ENCODE measurements at regions not wholly inside any gene's neighbourhood (a gene's known extent, or its start where the extent isn't known, plus 50 kb on each side); places are given as distances from the start of the nearest gene placed in this dataset.

DNA sequence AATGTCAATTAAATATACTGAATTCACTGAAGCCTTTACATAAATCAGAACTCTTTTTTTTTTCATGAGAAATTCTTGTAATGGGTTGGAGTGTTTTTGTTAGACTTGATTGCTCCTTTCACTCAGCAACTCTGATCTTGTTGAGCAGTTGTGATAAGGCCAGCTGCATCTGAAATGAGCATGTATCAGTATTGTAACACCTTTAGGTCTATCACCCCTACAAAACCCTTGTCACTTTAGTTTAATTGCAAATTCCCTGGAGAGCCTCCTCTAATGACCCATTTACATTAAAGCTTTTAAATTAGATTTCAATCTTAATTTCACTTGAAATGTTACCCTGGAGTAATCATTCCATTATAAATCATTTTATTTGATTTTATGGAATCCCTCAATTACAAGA, 346.8 kb upstream of the TCF4 start (continued):
- no peak for TF ChIP-seq YY1 (IDR thresholded peaks at IDR 0.05; ENCODE audit: low read depth, low read length)
- TF ChIP-seq, protein P1, sequence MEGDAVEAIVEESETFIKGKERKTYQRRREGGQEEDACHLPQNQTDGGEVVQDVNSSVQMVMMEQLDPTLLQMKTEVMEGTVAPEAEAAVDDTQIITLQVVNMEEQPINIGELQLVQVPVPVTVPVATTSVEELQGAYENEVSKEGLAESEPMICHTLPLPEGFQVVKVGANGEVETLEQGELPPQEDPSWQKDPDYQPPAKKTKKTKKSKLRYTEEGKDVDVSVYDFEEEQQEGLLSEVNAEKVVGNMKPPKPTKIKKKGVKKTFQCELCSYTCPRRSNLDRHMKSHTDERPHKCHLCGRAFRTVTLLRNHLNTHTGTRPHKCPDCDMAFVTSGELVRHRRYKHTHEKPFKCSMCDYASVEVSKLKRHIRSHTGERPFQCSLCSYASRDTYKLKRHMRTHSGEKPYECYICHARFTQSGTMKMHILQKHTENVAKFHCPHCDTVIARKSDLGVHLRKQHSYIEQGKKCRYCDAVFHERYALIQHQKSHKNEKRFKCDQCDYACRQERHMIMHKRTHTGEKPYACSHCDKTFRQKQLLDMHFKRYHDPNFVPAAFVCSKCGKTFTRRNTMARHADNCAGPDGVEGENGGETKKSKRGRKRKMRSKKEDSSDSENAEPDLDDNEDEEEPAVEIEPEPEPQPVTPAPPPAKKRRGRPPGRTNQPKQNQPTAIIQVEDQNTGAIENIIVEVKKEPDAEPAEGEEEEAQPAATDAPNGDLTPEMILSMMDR (IDR thresholded peaks at IDR 0.05; ENCODE audit: control extremely low read depth in 1 of 3, insufficient read depth in 1 of 3, low read depth in 1 of 3, low read length in 3 of 3): no peak
- TF ChIP-seq CREB1 (IDR thresholded peaks at IDR 0.05): no peak

All from H1 (cell line).